ENCODE measurements at regions not wholly inside any gene's neighbourhood (a gene's known extent, or its start where the extent isn't known, plus 50 kb on each side); places are given as distances from the start of the nearest gene placed in this dataset.

GRCh38 chr6:168380956-168381605, 59.9 kb upstream of the SMOC2 start:
- intact Hi-C loops (cut with micrococcal nuclease; ENCODE audit: unreplicated experiment): no loop called here
- Histone ChIP-seq H4K20me1 (ENCODE audit: insufficient read depth, low read length) (no peaks in the 10 kb centered on the region), H2AFZ (ENCODE audit: low read length) (no peak overlapping the region), H3K79me2 (ENCODE audit: insufficient read depth, low read depth, low read length) (no peaks in the 10 kb centered on the region), H3K4me1 (ENCODE audit: insufficient read depth, low read length, poor library complexity, severe bottlenecking) (no peaks in the 10 kb centered on the region), H3K4me2 (ENCODE audit: low read length) (no peak overlapping the region), H3K4me3 (ENCODE audit: low read depth, low read length, poor library complexity, severe bottlenecking) (no peak overlapping the region), H3K9me2 (ENCODE audit: insufficient read depth, low read length) (no peaks in the 10 kb centered on the region), H3K9me3 (ENCODE audit: low read length) (no peaks in the 10 kb centered on the region), H3K27ac (ENCODE audit: low read depth, low read length, poor library complexity, severe bottlenecking) (no peak overlapping the region), H3K36me3 (ENCODE audit: insufficient read depth, low read length) (no peaks in the 10 kb centered on the region)
- ChIA-PET CTCF (ENCODE audit: unreplicated experiment) (no interaction called here), POLR2A (no interaction called here)
- BruUV-seq (replicated peaks): no TSS peak
- TF ChIP-seq CTCF (conservative IDR thresholded peaks at IDR 0.05; ENCODE audit: low read length) (no peak), EZH2phosphoT487 (IDR thresholded peaks at IDR 0.05; ENCODE audit: borderline replicate concordance, low read depth, low read length) (no peak)
- DNase-seq (ENCODE audit: low spot score): no peak

DNA sequence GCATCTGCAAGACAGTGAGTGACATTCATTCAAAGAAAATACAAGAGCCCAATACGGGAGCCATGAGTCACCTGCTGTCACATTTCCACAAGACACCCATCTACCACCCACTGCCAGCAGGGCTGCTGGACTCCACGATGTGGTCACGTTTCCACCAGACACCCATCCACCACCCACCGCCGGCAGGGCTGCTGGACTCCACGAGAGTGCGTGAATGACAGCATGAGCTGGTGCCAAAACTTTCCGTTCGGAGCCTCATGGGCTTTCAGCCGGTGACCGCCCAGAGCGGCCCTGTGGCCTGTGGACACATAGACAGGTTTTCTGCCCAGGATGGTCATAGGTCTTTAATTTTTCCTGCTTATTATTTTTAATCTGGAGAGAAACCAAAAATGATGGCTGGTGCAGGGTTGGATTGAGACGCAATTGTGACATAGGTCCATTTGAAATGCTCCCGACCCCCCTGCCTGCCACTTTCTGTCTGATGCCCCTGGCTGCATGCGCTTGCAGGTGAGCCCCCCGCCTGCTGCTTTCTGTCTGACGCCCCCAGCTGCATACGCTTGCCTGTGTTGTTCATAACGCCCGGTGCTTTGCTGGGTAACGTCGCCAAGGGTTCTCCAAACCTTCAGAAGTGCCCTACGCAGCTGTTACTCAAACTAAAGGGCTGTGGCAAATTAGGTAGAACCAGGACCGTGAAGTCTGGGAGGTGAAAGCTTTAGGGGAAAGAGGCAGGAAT, 59.1 kb upstream of the SMOC2 start:
- Histone ChIP-seq H3K4me1 (ENCODE audit: insufficient read depth, low read length, poor library complexity, severe bottlenecking) (no peaks in the 10 kb centered on the region), H3K4me3 (ENCODE audit: low read depth, low read length, poor library complexity, severe bottlenecking) (no peak overlapping the region), H3K9me2 (ENCODE audit: insufficient read depth, low read length) (no peaks in the 10 kb centered on the region), H3K4me2 (ENCODE audit: low read length) (no peak overlapping the region), H4K20me1 (ENCODE audit: insufficient read depth, low read length) (no peaks in the 10 kb centered on the region), H2AFZ (ENCODE audit: low read length) (no peak overlapping the region), H3K27ac (ENCODE audit: low read depth, low read length, poor library complexity, severe bottlenecking) (no peak overlapping the region), H3K36me3 (ENCODE audit: insufficient read depth, low read length) (no peaks in the 10 kb centered on the region), H3K9me3 (ENCODE audit: low read length) (no peaks in the 10 kb centered on the region), H3K79me2 (ENCODE audit: insufficient read depth, low read depth, low read length) (no peaks in the 10 kb centered on the region)
- intact Hi-C loops (cut with micrococcal nuclease; ENCODE audit: unreplicated experiment): no loop called here
- TF ChIP-seq EZH2phosphoT487 (IDR thresholded peaks at IDR 0.05; ENCODE audit: borderline replicate concordance, low read depth, low read length): no peak
- TF ChIP-seq CTCF (conservative IDR thresholded peaks at IDR 0.05; ENCODE audit: low read length): no peak
- CTCF ChIA-PET (ENCODE audit: unreplicated experiment): no interaction called here
- DNase-seq (ENCODE audit: low spot score): no peak
- no TSS peak for BruUV-seq (replicated peaks)
- POLR2A ChIA-PET: no interaction called here
